Renal pelvis (tissue), 1 donor: ENCODE measurements at regions not wholly inside any gene's neighbourhood (a gene's known extent, or its start where the extent isn't known, plus 50 kb on each side); places are given as distances from the start of the nearest gene placed in this dataset.
"Not testable (repeated sequence)": the region's sequence is repeated elsewhere in the genome, so short reads cannot be mapped to it uniquely, and the experiment has no call there.

ENCODE experiments used
- DNase-seq: peaks from one replicate; pipeline ENCODE4 v3.0.0-alpha.2; 2013

- not testable (repeated sequence) for DNase-seq
Observed at GRCh38 chr13:63829609-63830008, 2414.0 kb upstream of the PCDH20 start.

- DNase-seq, result not testable (repeated sequence)
Observed at GRCh38 chr13:63821785-63822184, 2406.1 kb upstream of the PCDH20 start.

- not testable (repeated sequence) for DNase-seq
Observed at GRCh38 chr13:63811428-63812004, 2395.9 kb upstream of the PCDH20 start.

GRCh38 chr13:63791134-63791533 is 2375.5 kb upstream of the PCDH20 start:
- DNase-seq, result not testable (repeated sequence)

GRCh38 chr13:63774133-63774532 is 2358.5 kb upstream of the PCDH20 start:
- DNase-seq, result no peak

GRCh38 chr13:63773476-63773875 is 2357.8 kb upstream of the PCDH20 start:
- DNase-seq, result no peak

GRCh38 chr13:63757683-63758082 is 2342.0 kb upstream of the PCDH20 start:
- not testable (repeated sequence) for DNase-seq

- not testable (repeated sequence) for DNase-seq
Observed at GRCh38 chr13:63749857-63750256, 2334.2 kb upstream of the PCDH20 start.

- not testable (repeated sequence) for DNase-seq
Observed at GRCh38 chr13:63741814-63742101, 2326.1 kb upstream of the PCDH20 start.

GRCh38 chr13:63741029-63741813 is 2325.6 kb upstream of the PCDH20 start:
- DNase-seq, result no peak

- not testable (repeated sequence) for DNase-seq
Observed at GRCh38 chr13:63739112-63739735, 2323.6 kb upstream of the PCDH20 start.

- no peak for DNase-seq
Observed at GRCh38 chr13:63737418-63737817, 2321.8 kb upstream of the PCDH20 start.

GRCh38 chr13:63731896-63732295 is 2316.2 kb upstream of the PCDH20 start:
- DNase-seq, result peak; percentile 14

- not testable (repeated sequence) for DNase-seq
Observed at GRCh38 chr13:63712159-63712558, 2296.5 kb upstream of the PCDH20 start.

GRCh38 chr13:63706751-63707150 is 2291.1 kb upstream of the PCDH20 start:
- DNase-seq, result no peak

GRCh38 chr13:63704521-63704920 is 2288.9 kb upstream of the PCDH20 start:
- DNase-seq, result no peak

- no peak for DNase-seq
Observed at GRCh38 chr13:63700350-63700749, 2284.7 kb upstream of the PCDH20 start.

GRCh38 chr13:63699948-63700347 is 2284.3 kb upstream of the PCDH20 start:
- no peak for DNase-seq

- no peak for DNase-seq
Observed at GRCh38 chr13:63696055-63696454, 2280.4 kb upstream of the PCDH20 start.

GRCh38 chr13:63693696-63694095 is 2278.0 kb upstream of the PCDH20 start:
- no peak for DNase-seq

- no peak for DNase-seq
Observed at GRCh38 chr13:63691474-63691873, 2275.8 kb upstream of the PCDH20 start.

- DNase-seq, result no peak
Observed at GRCh38 chr13:63690672-63691071, 2275.0 kb upstream of the PCDH20 start.

- no peak for DNase-seq
Observed at GRCh38 chr13:63684822-63685221, 2269.2 kb upstream of the PCDH20 start.
